SK-N-SH (cell line): ENCODE measurements at regions not wholly inside any gene's neighbourhood (a gene's known extent, or its start where the extent isn't known, plus 50 kb on each side); places are given as distances from the start of the nearest gene placed in this dataset.

Experiments
- CTCF ChIA-PET: fragments of 300-600, 350-600 bp; formaldehyde crosslinking; extraction: SDS; loops from one replicate; lab custom pipeline; 2021; lab: Yijun Ruan, JAX
- POLR2A ChIA-PET: fragments of 350-600 bp; sonication (Branson Sonifier 250); formaldehyde crosslinking; extraction: SDS; loops from one replicate; lab custom pipeline; 2020; ENCODE audit warnings: antibody characterized with exemption, inconsistent platforms; lab: Yijun Ruan, JAX
- DNase-seq: peaks from one replicate; pipeline ENCODE4 v3.0.0; 2012
- H2AFZ ChIP-seq: fragments of 200-600 bp; sonication (generic); 2 replicates; pipeline ENCODE4 v1.8.1; 2016; ENCODE audit warnings: antibody characterized with exemption, mild to moderate bottlenecking, low read depth
- H3F3A ChIP-seq: fragments of 200-600 bp; sonication (generic); replicated peaks from 2 replicates; pipeline ENCODE3; 2016; ENCODE audit warnings: antibody characterized with exemption, mild to moderate bottlenecking; ENCODE audit not compliant: insufficient read depth
- H3K27ac ChIP-seq, 2 experiments: fragments of 200-500 bp in 1 of 2; fragments of 200-600 bp in 1 of 2; sonication (Bioruptor generic) in 1 of 2; sonication (generic), shearing (Covaris generic) in 1 of 2; 2 replicates each; pipeline versions ENCODE4 v1.5.1 to v1.6.1; 2014 to 2016; ENCODE audit warnings: low read depth in 2 of 2, inconsistent platforms in 1 of 2, low read length in 1 of 2, mild to moderate bottlenecking in 1 of 2, mixed read lengths in 1 of 2
- H3K27me3 ChIP-seq: fragments of 200-600 bp; sonication (generic), shearing (Covaris generic); 2 replicates; pipeline ENCODE4 v1.6.1; 2016; ENCODE audit warnings: mixed run types; ENCODE audit not compliant: insufficient read depth
- H3K36me3 ChIP-seq, 2 experiments: fragments of 200-500 bp in 1 of 2; fragments of 200-600 bp in 1 of 2; sonication (Bioruptor generic) in 1 of 2; sonication (generic) in 1 of 2; replicated peaks in 1 of 2; 2 replicates each; pipeline versions ENCODE3 to v1.5.1; 2014 to 2016; ENCODE audit warnings: low read length in 1 of 2, mild to moderate bottlenecking in 1 of 2; ENCODE audit not compliant: insufficient read depth in 2 of 2, control insufficient read depth in 1 of 2
- H3K4me1 ChIP-seq, 2 experiments: fragments of 200-500 bp in 1 of 2; fragments of 200-600 bp in 1 of 2; sonication (Bioruptor generic) in 1 of 2; sonication (generic), shearing (Covaris generic) in 1 of 2; 2 replicates each; pipeline versions ENCODE4 v1.5.1 to v1.6.1; 2014 to 2016; ENCODE audit warnings: low read depth in 1 of 2, low read length in 1 of 2, mixed run types in 1 of 2; ENCODE audit not compliant: insufficient read depth in 2 of 2, control insufficient read depth in 1 of 2
- H3K4me2 ChIP-seq: fragments of 200-600 bp; sonication (generic), shearing (Covaris generic); 2 replicates; pipeline ENCODE4 v1.6.1; 2017; ENCODE audit warnings: mixed run types
- H3K4me3 ChIP-seq, 2 experiments: fragments of 200-500 bp in 1 of 2; fragments of 200-600 bp in 1 of 2; sonication (Bioruptor generic) in 1 of 2; sonication (generic), shearing (Covaris generic) in 1 of 2; 2 replicates each; pipeline versions ENCODE4 v1.5.1 to v1.8.1; 2014 to 2016; ENCODE audit warnings: low read depth in 2 of 2, inconsistent platforms in 1 of 2, low read length in 1 of 2, mild to moderate bottlenecking in 1 of 2, mixed read lengths in 1 of 2, moderate library complexity in 1 of 2
- H3K79me2 ChIP-seq: fragments of 200-600 bp; sonication (generic); 2 replicates; pipeline ENCODE4 v1.8.1; 2017; ENCODE audit warnings: mild to moderate bottlenecking; ENCODE audit not compliant: insufficient read depth
- H3K9ac ChIP-seq: fragments of 200-600 bp; sonication (generic); 2 replicates; pipeline ENCODE4 v1.6.1; 2017; ENCODE audit warnings: mixed run types
- H3K9me2 ChIP-seq: fragments of 200-600 bp; sonication (generic); 2 replicates; pipeline ENCODE4 v1.6.1; 2017; ENCODE audit warnings: mixed run types
- H3K9me3 ChIP-seq: fragments of 200-600 bp; sonication (generic); 2 replicates; pipeline ENCODE4 v1.6.1; 2017; ENCODE audit warnings: mixed run types, mild to moderate bottlenecking, moderate library complexity
- H4K20me1 ChIP-seq: fragments of 200-600 bp; sonication (generic); 2 replicates; pipeline ENCODE4 v1.6.1; 2017; ENCODE audit warnings: mild to moderate bottlenecking, mixed run types; ENCODE audit not compliant: insufficient read depth
- CHD2 ChIP-seq: fragments of 150-350 bp; IDR thresholded peaks from 2 replicates; pipeline ENCODE4 v1.6.1; 2018; ENCODE audit warnings: low read length; ENCODE audit not compliant: partially characterized antibody
- CTCF ChIP-seq: fragments of 200-600 bp; sonication (generic); IDR thresholded peaks from 2 replicates; pipeline ENCODE4 v1.6.1; 2017; ENCODE audit warnings: antibody characterized with exemption, mild to moderate bottlenecking, moderate library complexity
- EP300 ChIP-seq, 2 experiments: IDR thresholded peaks; 2 replicates each; pipeline versions ENCODE4 v1.4.0 to v1.6.1; 2012; ENCODE audit warnings: borderline replicate concordance in 1 of 2, low read depth in 1 of 2, low read length in 1 of 2
- EZH2phosphoT487 ChIP-seq: fragments of 200-600 bp; sonication (generic); IDR thresholded peaks from 2 replicates; pipeline ENCODE4 v1.6.1; 2017; ENCODE audit warnings: low read depth, mixed run types, mild to moderate bottlenecking, antibody characterized with exemption, moderate library complexity, borderline replicate concordance
- FOSL2 ChIP-seq: IDR thresholded peaks from 2 replicates; pipeline ENCODE4 v1.4.0; 2012; ENCODE audit warnings: low read depth, mild to moderate bottlenecking, moderate library complexity, borderline replicate concordance
- FOXM1 ChIP-seq: IDR thresholded peaks from 2 replicates; pipeline ENCODE4 v1.4.0; 2012; ENCODE audit warnings: low read depth, mild to moderate bottlenecking
- GABPA ChIP-seq: IDR thresholded peaks from 2 replicates; pipeline ENCODE4 v1.4.0; 2012; ENCODE audit warnings: low read depth, mild to moderate bottlenecking
- GATA2 ChIP-seq: sonication (generic); formaldehyde crosslinking; IDR thresholded peaks from 2 replicates; pipeline ENCODE4 v1.5.0; 2020; ENCODE audit warnings: mild to moderate bottlenecking, missing genetic modification reagents
- IRF3 ChIP-seq: fragments of 150-350 bp; IDR thresholded peaks from 2 replicates; pipeline ENCODE4 v1.6.1; 2016; ENCODE audit warnings: mild to moderate bottlenecking, low read depth, low read length
- PBX3 ChIP-seq: IDR thresholded peaks from 2 replicates; pipeline ENCODE4; 2012
- POLR2AphosphoS5 ChIP-seq: IDR thresholded peaks from 2 replicates; pipeline ENCODE4 v1.6.1; 2012; ENCODE audit warnings: low read depth, low read length
- RAD21 ChIP-seq: IDR thresholded peaks from 2 replicates; pipeline ENCODE4 v1.6.1; 2012; ENCODE audit warnings: mild to moderate bottlenecking, low read length
- RCOR1 ChIP-seq: fragments of 150-350 bp; IDR thresholded peaks from 2 replicates; pipeline ENCODE4 v1.6.1; 2017; ENCODE audit warnings: antibody characterized with exemption, low read length
- REST ChIP-seq: IDR thresholded peaks from 2 replicates; pipeline ENCODE4 v1.6.1; 2012; ENCODE audit warnings: mild to moderate bottlenecking, low read depth, low read length, moderate library complexity
- RXRA ChIP-seq: IDR thresholded peaks from 2 replicates; pipeline ENCODE4 v1.4.0; 2012; ENCODE audit warnings: low read depth, mild to moderate bottlenecking, borderline replicate concordance
- SIN3A ChIP-seq: IDR thresholded peaks from 2 replicates; pipeline ENCODE4 v1.6.1; 2012; ENCODE audit warnings: low read depth, mild to moderate bottlenecking, low read length, moderate library complexity, borderline replicate concordance
- USF1 ChIP-seq: IDR thresholded peaks from 2 replicates; pipeline ENCODE4 v1.4.0; 2012; ENCODE audit warnings: low read depth, borderline replicate concordance
- YY1 ChIP-seq: IDR thresholded peaks from 2 replicates; pipeline ENCODE4 v1.4.0; 2012; ENCODE audit warnings: low read depth, mild to moderate bottlenecking
- ZBTB33 ChIP-seq: IDR thresholded peaks from 2 replicates; pipeline ENCODE4 v1.4.0; 2012; ENCODE audit warnings: low read depth, borderline replicate concordance
- WGBS: methylation state at CpG from one replicate; pipeline ENCODE4 v1.1.6; 2017; ENCODE audit warnings: low lambda C conversion rate; 5-methylcytosine and 5-hydroxymethylcytosine counted together

- TF ChIP-seq SIN3A: no peak
- TF ChIP-seq RCOR1: no peak
- TF ChIP-seq, all 33 proteins: peak for 0
These were observed 291.2 kb upstream of the TMTC1 start (continued) for GRCh38 chr12:30074916-30075315.

GRCh38 chr12:30072824-30073223 is 289.1 kb upstream of the TMTC1 start:
- no peak for TF ChIP-seq IRF3
- no peak for TF ChIP-seq PBX3
- TF ChIP-seq CHD2: no peak
- TF ChIP-seq GATA2 (CRISPR knock-in tag): no peak
- TF ChIP-seq ZBTB33: no peak
- TF ChIP-seq FOSL2: no peak
- TF ChIP-seq RAD21: no peak
- no peak for TF ChIP-seq FOXM1
- no peak for TF ChIP-seq RXRA
- TF ChIP-seq CTCF: no peak
- no peak for TF ChIP-seq RCOR1
- no peak for TF ChIP-seq POLR2AphosphoS5
- TF ChIP-seq GABPA: no peak
- TF ChIP-seq REST: no peak
- TF ChIP-seq YY1: no peak
- no peak for TF ChIP-seq EZH2phosphoT487
- TF ChIP-seq EP300 (IDR thresholded peaks at IDR 0.05; ENCODE audit: borderline replicate concordance in 1 of 2, low read depth in 1 of 2, low read length in 1 of 2): no peak
- no peak for TF ChIP-seq USF1
- ChIA-PET POLR2A (no interaction called here), CTCF (no interaction called here)
- WGBS: 59% methylated on average over 1 of the region's 1 CpG
- Histone ChIP-seq H3K4me1 (no peaks in the 10 kb centered on the region), H3K27ac (no peak overlapping the region), H2AFZ (no peak overlapping the region), H3K9ac (no peak overlapping the region), H3K4me3 (no peak overlapping the region), H3K9me3 (no peaks in the 10 kb centered on the region), H3K79me2 (no peaks in the 10 kb centered on the region), H4K20me1 (no peaks in the 10 kb centered on the region), H3K9me2 (no peaks in the 10 kb centered on the region), H3K27me3 (no peaks in the 10 kb centered on the region), H3F3A (no peaks in the 10 kb centered on the region), H3K36me3 (no peaks in the 10 kb centered on the region), H3K4me2 (no peak overlapping the region)
- no peak for DNase-seq
